Aorta (tissue), 5 donors: ENCODE measurements at regions not wholly inside any gene's neighbourhood (a gene's known extent, or its start where the extent isn't known, plus 50 kb on each side); places are given as distances from the start of the nearest gene placed in this dataset.
"Not testable (repeated sequence)": the region's sequence is repeated elsewhere in the genome, so short reads cannot be mapped to it uniquely, and the experiment has no call there.

Experiments used
- ATAC-seq: fragments of 200-7000 bp; cut with Tn5 transposase; one replicate; pipeline ENCODE4 v1.9.1; 2022; ENCODE audit warnings: moderate library complexity; ENCODE audit not compliant: low FRiP score
- DNase-seq, 2 donors: peaks; one replicate each; pipeline ENCODE4 v3.0.0-alpha.2; 2020
- H3K27ac ChIP-seq, 2 donors: one replicate each; pipeline ENCODE4 v1.5.1; 2013; ENCODE audit warnings: low read length in 2 of 2, mild to moderate bottlenecking in 2 of 2, moderate library complexity in 2 of 2, control low read depth in 1 of 2, inconsistent platforms in 1 of 2, low read depth in 1 of 2
- H3K27me3 ChIP-seq, 2 donors: one replicate each; pipeline ENCODE4 v1.6.1; 2013; ENCODE audit warnings: control low read depth in 1 of 2, low read length in 1 of 2, mild to moderate bottlenecking in 1 of 2, moderate library complexity in 1 of 2; ENCODE audit not compliant: insufficient read depth in 2 of 2, control insufficient read depth in 1 of 2
- H3K36me3 ChIP-seq, 2 donors: one replicate each; pipeline ENCODE4 v1.6.1; 2013; ENCODE audit warnings: control low read depth in 1 of 2, low read length in 1 of 2, mild to moderate bottlenecking in 1 of 2; ENCODE audit not compliant: insufficient read depth in 2 of 2, control insufficient read depth in 1 of 2
- H3K4me1 ChIP-seq, 2 donors: one replicate each; pipeline ENCODE4 v1.6.1; 2013; ENCODE audit warnings: low read length in 2 of 2, control low read depth in 1 of 2, mild to moderate bottlenecking in 1 of 2, moderate library complexity in 1 of 2; ENCODE audit not compliant: insufficient read depth in 2 of 2, control insufficient read depth in 1 of 2
- H3K4me3 ChIP-seq, 2 donors: one replicate each; pipeline ENCODE4 v1.5.1; 2013; ENCODE audit warnings: low read length in 2 of 2, control low read depth in 1 of 2, mild to moderate bottlenecking in 1 of 2
- H3K9me3 ChIP-seq: one replicate; pipeline ENCODE4 v1.6.1; 2013; ENCODE audit warnings: mild to moderate bottlenecking, low read length; ENCODE audit not compliant: control insufficient read depth
- WGBS, 2 donors: extraction: QIAGEN DNeasy Blood & Tissue Kit; methylation state at CpG; one replicate each; pipeline ENCODE4 v1.1.7; 2013; 5-methylcytosine and 5-hydroxymethylcytosine counted together
- intact Hi-C, 2 donors: fragments of 100-400 bp; cut with DNase I; formaldehyde crosslinking; loops; one replicate each; pipeline versions ENCODE4 v1.14.2 to v1.15.0; 2022
- donor health status: healthy with polysubstance abuse.
- donor health status: Bipolar disorder and iron deficiency.
- donor health status: DM: no; HTN: no; CAD: no.
- donor health status: DM: no; HTN: no; CAD: no.
- donor health status: DM: yes; HTN: yes; CAD: no.

- H3K4me1 ChIP-seq, H3K36me3 ChIP-seq, H3K9me3 ChIP-seq, H3K27ac ChIP-seq, intact Hi-C loops, H3K27me3 ChIP-seq, DNase-seq, ATAC-seq, H3K4me3 ChIP-seq: not testable (repeated sequence)
- 51 to 57% methylated on average over 3 of the region's 3 CpGs for WGBS, 2 donors
Observed at GRCh38 chr10:9453871-9454270, 1399.4 kb downstream of the GATA3 start.

DNA sequence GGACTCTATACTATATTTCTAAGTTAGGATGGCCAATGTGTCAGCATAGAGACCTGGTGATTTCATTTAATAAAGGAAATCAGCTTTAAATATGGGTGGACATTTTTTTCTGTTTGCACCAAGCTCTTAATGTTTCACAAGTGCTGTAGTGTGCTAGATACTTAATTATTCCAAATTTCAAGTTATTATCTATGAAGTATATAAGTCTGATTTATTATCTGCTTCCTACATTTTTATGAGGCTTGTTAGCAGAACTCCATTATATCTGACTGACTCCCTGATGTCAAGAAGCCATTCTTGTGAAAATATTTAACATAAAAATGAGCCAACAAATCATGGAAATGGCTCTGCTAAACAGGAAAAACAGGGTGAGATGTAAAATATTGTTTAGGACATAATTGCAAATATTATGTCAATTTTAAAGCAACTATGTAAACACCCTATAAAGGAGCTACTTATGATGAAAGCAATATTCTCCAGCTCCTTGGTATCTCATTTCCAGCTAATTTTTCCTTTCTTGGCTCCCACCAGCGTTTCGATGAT lies 1415.2 kb downstream of the GATA3 start:
- DNase-seq (no peak), ATAC-seq (no peak)
- H3K9me3 ChIP-seq, result no peaks in the 10 kb centered on the region
- intact Hi-C loops, result no loop called here
- WGBS, 2 donors, result 81 to 87% methylated on average over 2 of the region's 2 CpGs
- H3K4me1 ChIP-seq, result no peaks in the 10 kb centered on the region
- H3K27me3 ChIP-seq, result no peaks in the 10 kb centered on the region
- H3K36me3 ChIP-seq, result no peaks in the 10 kb centered on the region
- no peak overlapping the region for H3K4me3 ChIP-seq
- H3K27ac ChIP-seq, result no peak overlapping the region

DNA sequence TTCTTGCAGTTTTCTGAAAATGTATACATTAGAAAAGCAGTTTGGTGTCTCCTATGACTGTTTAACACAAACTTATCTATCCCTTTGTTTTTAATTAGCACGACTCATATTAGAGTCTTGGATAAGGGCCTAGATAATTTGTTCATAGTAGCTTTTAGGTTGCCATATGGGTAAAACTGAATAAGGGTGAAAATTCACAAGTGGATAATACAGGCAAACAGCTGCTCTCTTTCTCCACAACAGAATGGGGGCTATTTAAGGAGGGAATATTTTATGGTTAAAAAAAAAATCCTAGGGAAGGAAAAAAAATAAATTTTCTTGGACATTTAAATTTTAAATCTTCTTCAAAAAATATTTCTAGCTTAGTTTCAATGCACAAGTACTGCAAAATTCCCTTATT lies 1416.1 kb downstream of the GATA3 start:
- ATAC-seq (no peak), DNase-seq (no peak)
- Histone ChIP-seq H3K27me3 (no peaks in the 10 kb centered on the region), H3K36me3 (no peaks in the 10 kb centered on the region), H3K27ac (no peak overlapping the region), H3K4me3 (no peak overlapping the region), H3K9me3 (no peaks in the 10 kb centered on the region), H3K4me1 (no peaks in the 10 kb centered on the region)
- intact Hi-C loops, result no loop called here
- 75 to 80% methylated on average over 1 of the region's 1 CpG for WGBS, 2 donors

DNA sequence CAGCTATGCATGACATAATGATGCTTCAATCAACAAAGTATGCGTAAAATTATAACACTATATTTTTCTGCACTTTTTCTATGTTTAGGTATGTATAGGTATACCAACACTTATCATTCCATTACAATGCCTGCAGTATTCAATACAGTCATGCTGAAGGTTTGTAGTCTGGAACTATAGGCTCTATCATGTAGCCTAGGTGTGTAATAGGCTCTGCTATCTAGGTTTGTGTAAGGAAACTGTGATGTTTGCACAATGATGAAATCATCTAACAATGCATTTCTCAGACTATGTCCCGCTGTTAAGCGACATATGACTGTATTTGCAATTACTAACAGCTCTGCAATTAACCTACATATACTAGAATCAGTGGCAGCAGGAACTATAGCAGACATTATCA lies 1447.5 kb downstream of the GATA3 start:
- WGBS, 2 donors, result 59 to 60% methylated on average over 3 of the region's 3 CpGs
- H3K9me3 ChIP-seq, result no peaks in the 10 kb centered on the region
- no peak overlapping the region for H3K4me3 ChIP-seq
- no peak overlapping the region for H3K27ac ChIP-seq
- H3K27me3 ChIP-seq, result no peaks in the 10 kb centered on the region
- no peak for ATAC-seq
- intact Hi-C loops, result no loop called here
- DNase-seq, result no peak
- no peaks in the 10 kb centered on the region for H3K36me3 ChIP-seq
- H3K4me1 ChIP-seq, result no peaks in the 10 kb centered on the region

DNA sequence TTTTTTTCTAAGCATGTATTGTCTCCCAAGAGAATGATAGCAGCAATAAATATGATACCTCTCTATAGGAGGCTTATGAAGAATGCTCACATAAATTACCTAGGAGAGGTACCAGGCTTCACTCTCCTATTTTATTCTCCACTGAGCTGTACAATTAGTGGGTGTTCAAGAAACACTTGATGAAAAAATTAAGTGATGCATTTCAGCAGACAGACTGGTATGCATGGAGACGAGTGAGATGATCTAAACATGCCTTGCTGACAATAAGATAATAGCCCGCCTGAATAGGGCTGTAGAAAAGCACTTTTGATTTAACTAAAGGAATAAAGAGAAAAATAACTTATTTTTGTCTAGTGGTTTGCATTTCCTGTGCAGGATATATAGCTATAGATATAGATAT lies 1449.7 kb downstream of the GATA3 start:
- no peak for DNase-seq
- no peak overlapping the region for H3K27ac ChIP-seq
- WGBS, 2 donors, result 83 to 89% methylated on average over 2 of the region's 2 CpGs
- no peak for ATAC-seq
- no peaks in the 10 kb centered on the region for H3K27me3 ChIP-seq
- no peaks in the 10 kb centered on the region for H3K36me3 ChIP-seq
- no peak overlapping the region for H3K4me3 ChIP-seq
- no peaks in the 10 kb centered on the region for H3K4me1 ChIP-seq
- intact Hi-C loops, result no loop called here
- H3K9me3 ChIP-seq, result no peaks in the 10 kb centered on the region

GRCh38 chr10:9505546-9505945 lies 1451.1 kb downstream of the GATA3 start:
- WGBS, 2 donors, result 43 to 51% methylated on average over 2 of the region's 2 CpGs
- no peaks in the 10 kb centered on the region for H3K9me3 ChIP-seq
- no peak for ATAC-seq
- H3K4me1 ChIP-seq, result no peaks in the 10 kb centered on the region
- H3K27ac ChIP-seq, result no peak overlapping the region
- H3K27me3 ChIP-seq, result no peaks in the 10 kb centered on the region
- H3K36me3 ChIP-seq, result no peaks in the 10 kb centered on the region
- no peak overlapping the region for H3K4me3 ChIP-seq
- DNase-seq, result no peak
- intact Hi-C loops, result no loop called here

DNA sequence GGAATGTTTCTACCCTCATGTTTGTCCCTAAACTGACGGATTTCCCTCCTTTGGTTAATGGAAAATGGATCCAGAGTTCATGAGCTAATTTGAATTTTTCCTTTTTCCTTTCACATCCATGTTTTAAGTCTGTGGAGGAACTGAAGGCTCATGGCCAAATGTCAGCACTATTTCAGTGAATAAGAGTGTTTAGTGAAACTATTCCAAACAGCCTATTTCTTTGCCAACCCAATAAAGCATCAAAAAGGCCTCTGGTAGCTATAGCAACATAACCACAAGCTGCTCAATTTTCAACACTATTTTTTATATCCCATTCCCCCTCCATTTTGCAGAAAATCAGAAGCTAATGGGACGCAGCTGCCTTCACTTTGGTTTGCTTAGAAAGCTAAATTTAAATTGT lies 1454.1 kb downstream of the GATA3 start:
- no peaks in the 10 kb centered on the region for H3K36me3 ChIP-seq

DNA sequence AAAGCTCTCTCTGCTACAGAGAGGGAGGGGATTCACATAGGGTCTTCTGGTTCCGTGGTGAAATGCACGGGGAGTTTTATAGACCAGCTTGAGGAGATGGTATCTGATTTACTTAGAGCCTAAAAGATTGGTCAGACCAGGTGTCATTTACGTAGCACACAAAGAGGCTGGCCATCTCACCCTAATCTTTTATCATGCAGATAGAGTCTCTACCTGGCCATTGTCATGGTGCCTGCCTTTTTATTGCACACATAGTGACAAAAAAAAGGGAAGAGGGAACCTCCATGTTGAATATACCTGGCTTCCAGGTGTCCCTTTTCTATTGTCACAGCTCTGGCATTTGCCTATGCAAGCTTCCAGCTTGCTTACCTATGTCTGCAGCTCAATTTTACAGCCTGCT lies 1456.1 kb downstream of the GATA3 start:
- Histone ChIP-seq H3K9me3 (no peaks in the 10 kb centered on the region), H3K27ac (no peak overlapping the region), H3K36me3 (no peaks in the 10 kb centered on the region), H3K4me1 (no peaks in the 10 kb centered on the region), H3K4me3 (no peak overlapping the region), H3K27me3 (no peaks in the 10 kb centered on the region)
- 68 to 70% methylated on average over 3 of the region's 3 CpGs for WGBS, 2 donors
- intact Hi-C loops, result no loop called here
- DNase-seq, result no peak
- ATAC-seq, result no peak

More for the DNA sequence above, 1454.1 kb downstream of the GATA3 start:
- H3K4me3 ChIP-seq, result no peak overlapping the region
- ATAC-seq, result no peak
- H3K27me3 ChIP-seq, result no peaks in the 10 kb centered on the region
- no peaks in the 10 kb centered on the region for H3K9me3 ChIP-seq
- 30 to 39% methylated on average over 2 of the region's 2 CpGs for WGBS, 2 donors
- no peak for DNase-seq
- intact Hi-C loops, result no loop called here
- H3K27ac ChIP-seq, result no peak overlapping the region
- H3K4me1 ChIP-seq, result no peaks in the 10 kb centered on the region

- intact Hi-C loops, result no loop called here
- Histone ChIP-seq H3K27me3 (no peaks in the 10 kb centered on the region), H3K27ac (no peak overlapping the region), H3K9me3 (peaks cover 2% of the 10 kb centered on the region), H3K36me3 (no peaks in the 10 kb centered on the region), H3K4me3 (no peak overlapping the region), H3K4me1 (no peaks in the 10 kb centered on the region)
- 35 to 36% methylated on average over 6 of the region's 6 CpGs for WGBS, 2 donors
- DNase-seq (no peak), ATAC-seq (no peak)
Observed at GRCh38 chr10:9515922-9516321, 1461.4 kb downstream of the GATA3 start.
